HG02943 (cell line): ENCODE measurements at regions not wholly inside any gene's neighbourhood (a gene's known extent, or its start where the extent isn't known, plus 50 kb on each side); places are given as distances from the start of the nearest gene placed in this dataset.

Experiments
- ATAC-seq: cut with Tn5 transposase; IDR thresholded peaks from one replicate; pipeline ENCODE4 v1.9.1; 2021; ENCODE audit warnings: mild to moderate bottlenecking, low read depth, moderate library complexity; ENCODE audit not compliant: unreplicated experiment

DNA sequence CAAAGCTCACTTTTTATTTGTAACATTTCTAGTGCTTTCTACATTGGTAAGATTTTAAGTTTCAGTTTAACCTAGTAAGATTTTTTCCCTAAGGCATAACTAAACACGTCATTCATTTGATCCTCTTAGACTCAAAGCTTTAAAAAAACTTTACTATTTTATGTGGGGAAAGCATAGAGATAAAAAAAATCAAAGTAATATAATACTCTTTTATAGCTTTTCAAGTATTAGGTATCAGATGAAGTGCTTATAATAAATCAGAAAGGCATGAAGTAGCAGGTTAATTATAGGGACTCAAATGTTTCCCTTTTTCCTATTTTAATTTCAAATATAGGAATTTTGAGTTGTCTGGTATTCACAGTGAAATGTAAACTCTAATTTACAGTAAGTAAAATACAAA is 68.0 kb upstream of the POU5F2 start:
- ATAC-seq: no peak

DNA sequence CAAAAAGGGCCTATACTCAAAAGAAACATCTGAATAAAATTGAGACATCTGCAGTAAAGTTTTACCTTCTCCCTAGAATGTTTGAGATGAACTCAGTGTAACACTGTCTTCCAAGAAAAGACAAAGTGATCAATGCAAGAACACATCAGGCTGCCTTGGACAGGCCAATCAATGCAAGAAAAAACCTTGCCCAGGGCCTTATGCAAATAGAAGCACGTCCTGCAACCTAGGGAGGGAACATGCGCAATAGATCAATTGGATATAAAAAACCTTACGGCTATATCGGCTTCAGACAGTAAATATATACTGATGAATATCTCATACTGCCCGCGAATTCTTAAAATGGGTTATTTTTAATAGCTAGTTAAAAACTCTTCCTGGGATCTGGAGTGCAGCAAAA is 66.4 kb upstream of the POU5F2 start:
- no peak for ATAC-seq

- ATAC-seq: no peak
These were observed 64.4 kb upstream of the POU5F2 start for GRCh38 chr5:93805616-93806379.

GRCh38 chr5:93800988-93801811 is 59.8 kb upstream of the POU5F2 start:
- ATAC-seq: no peak

GRCh38 chr5:93794954-93795353 is 53.6 kb upstream of the POU5F2 start:
- no peak for ATAC-seq

DNA sequence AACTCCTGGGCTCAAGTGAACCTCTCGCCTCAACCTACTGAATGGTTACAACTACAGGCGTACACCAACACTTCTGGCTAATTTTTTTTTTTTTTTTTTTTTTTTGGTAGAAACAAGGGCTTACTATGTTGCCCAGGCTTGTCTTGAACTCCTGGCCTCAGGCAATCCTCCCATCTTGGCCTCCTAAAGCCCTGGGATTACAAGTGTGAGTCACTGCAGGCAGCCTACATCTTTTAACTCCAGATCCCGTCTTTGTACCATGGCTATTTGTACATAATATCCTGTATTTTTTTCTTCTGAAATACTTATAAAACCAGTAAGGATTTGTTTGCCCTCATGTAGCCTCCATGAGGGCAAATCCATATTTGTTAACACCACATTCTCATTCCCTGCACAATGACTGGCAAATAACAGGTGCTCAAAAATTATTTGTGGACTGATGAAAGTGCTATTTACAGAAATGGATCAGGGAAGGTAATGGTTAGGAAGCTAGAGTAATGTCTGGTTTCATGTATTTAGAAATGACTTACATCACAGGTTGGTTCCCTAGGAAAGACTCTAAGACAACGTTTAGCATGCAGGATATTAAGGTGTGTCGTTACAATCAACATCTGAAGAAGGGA is 51.9 kb upstream of the POU5F2 start:
- no peak for ATAC-seq

DNA sequence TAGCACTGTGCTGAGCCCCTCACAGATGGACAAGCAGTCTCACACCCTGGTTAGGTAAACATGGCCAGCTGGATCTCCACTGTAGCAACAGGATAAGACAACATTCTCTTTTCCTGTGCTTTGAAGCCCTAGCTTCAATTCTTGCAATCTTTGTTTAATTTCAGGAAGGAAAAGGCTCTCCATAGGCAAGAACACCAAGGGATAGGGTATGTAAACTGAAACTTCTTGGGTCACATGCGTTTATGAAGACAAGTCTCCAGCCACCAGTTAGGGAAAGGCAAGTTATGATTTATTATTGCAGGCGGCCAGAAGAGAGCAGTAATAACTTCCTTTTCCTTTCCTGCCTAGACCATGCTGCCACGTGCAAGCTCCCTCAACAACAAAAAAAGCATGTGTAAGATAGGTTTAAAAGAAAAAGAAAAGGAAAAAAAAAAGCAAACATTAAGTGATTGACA is 50.1 kb upstream of the POU5F2 start:
- no peak for ATAC-seq
